ENCODE measurements at regions not wholly inside any gene's neighbourhood (a gene's known extent, or its start where the extent isn't known, plus 50 kb on each side); places are given as distances from the start of the nearest gene placed in this dataset.
A peak's percentile ranks its signal among the peaks of the same experiment; 100 is the strongest.

- H3K27ac Mint-ChIP-seq (ENCODE audit: unreplicated experiment): no peak overlapping the region
- H3K4me3 Mint-ChIP-seq (ENCODE audit: unreplicated experiment): no peak overlapping the region
- H3K9me3 Mint-ChIP-seq (ENCODE audit: unreplicated experiment): no peaks in the 10 kb centered on the region
- H3K27me3 Mint-ChIP-seq (ENCODE audit: unreplicated experiment): peaks cover 13% of the 10 kb centered on the region
- no peak for TF ChIP-seq CTCF (IDR thresholded peaks at IDR 0.05; ENCODE audit: unreplicated experiment)
- DNase-seq (ENCODE audit: low spot score): no peak
- no peaks in the 10 kb centered on the region for H3K4me1 Mint-ChIP-seq (ENCODE audit: unreplicated experiment)
- H3K36me3 Mint-ChIP-seq (ENCODE audit: low read depth, unreplicated experiment): peaks cover 4% of the 10 kb centered on the region
These were observed 86.0 kb downstream of the CCDC185 start for GRCh38 chr1:223479261-223479660.

GRCh38 chr1:223479718-223480425, 86.7 kb downstream of the CCDC185 start:
- Mint-ChIP-seq H3K27me3 (ENCODE audit: unreplicated experiment) (peaks cover 13% of the 10 kb centered on the region), H3K4me3 (ENCODE audit: unreplicated experiment) (peak overlapping the region; percentile 7), H3K9me3 (ENCODE audit: unreplicated experiment) (no peaks in the 10 kb centered on the region), H3K4me1 (ENCODE audit: unreplicated experiment) (no peaks in the 10 kb centered on the region), H3K27ac (ENCODE audit: unreplicated experiment) (peak overlapping the region; percentile 9), H3K36me3 (ENCODE audit: low read depth, unreplicated experiment) (peaks cover 4% of the 10 kb centered on the region)
- DNase-seq (ENCODE audit: low spot score): no peak
- no peak for TF ChIP-seq CTCF (IDR thresholded peaks at IDR 0.05; ENCODE audit: unreplicated experiment)

- Mint-ChIP-seq H3K9me3 (ENCODE audit: unreplicated experiment) (no peaks in the 10 kb centered on the region), H3K36me3 (ENCODE audit: low read depth, unreplicated experiment) (peaks cover 4% of the 10 kb centered on the region), H3K27ac (ENCODE audit: unreplicated experiment) (no peak overlapping the region), H3K4me3 (ENCODE audit: unreplicated experiment) (no peak overlapping the region), H3K4me1 (ENCODE audit: unreplicated experiment) (no peaks in the 10 kb centered on the region), H3K27me3 (ENCODE audit: unreplicated experiment) (peaks cover 13% of the 10 kb centered on the region)
- TF ChIP-seq CTCF (IDR thresholded peaks at IDR 0.05; ENCODE audit: unreplicated experiment): no peak
- no peak for DNase-seq (ENCODE audit: low spot score)
These were observed 88.9 kb downstream of the CCDC185 start for GRCh38 chr1:223482132-223482531.

GRCh38 chr1:223482766-223483165, 89.6 kb downstream of the CCDC185 start:
- Mint-ChIP-seq H3K27ac (ENCODE audit: unreplicated experiment) (no peak overlapping the region), H3K4me3 (ENCODE audit: unreplicated experiment) (no peak overlapping the region), H3K36me3 (ENCODE audit: low read depth, unreplicated experiment) (peaks cover 4% of the 10 kb centered on the region), H3K27me3 (ENCODE audit: unreplicated experiment) (peaks cover 12% of the 10 kb centered on the region), H3K9me3 (ENCODE audit: unreplicated experiment) (no peaks in the 10 kb centered on the region), H3K4me1 (ENCODE audit: unreplicated experiment) (no peaks in the 10 kb centered on the region)
- DNase-seq (ENCODE audit: low spot score): no peak
- TF ChIP-seq CTCF (IDR thresholded peaks at IDR 0.05; ENCODE audit: unreplicated experiment): no peak

GRCh38 chr1:223483511-223483910, 90.3 kb downstream of the CCDC185 start:
- DNase-seq (ENCODE audit: low spot score): no peak
- H3K27me3 Mint-ChIP-seq (ENCODE audit: unreplicated experiment): peaks cover 11% of the 10 kb centered on the region
- TF ChIP-seq CTCF (IDR thresholded peaks at IDR 0.05; ENCODE audit: unreplicated experiment): no peak
- no peaks in the 10 kb centered on the region for H3K4me1 Mint-ChIP-seq (ENCODE audit: unreplicated experiment)
- no peaks in the 10 kb centered on the region for H3K9me3 Mint-ChIP-seq (ENCODE audit: unreplicated experiment)
- peaks cover 4% of the 10 kb centered on the region for H3K36me3 Mint-ChIP-seq (ENCODE audit: low read depth, unreplicated experiment)
- H3K27ac Mint-ChIP-seq (ENCODE audit: unreplicated experiment): no peak overlapping the region
- no peak overlapping the region for H3K4me3 Mint-ChIP-seq (ENCODE audit: unreplicated experiment)
